H9 (cell line): ENCODE measurements at regions not wholly inside any gene's neighbourhood (a gene's known extent, or its start where the extent isn't known, plus 50 kb on each side); places are given as distances from the start of the nearest gene placed in this dataset.

Experiments
- DNase-seq: peaks from one replicate; pipeline ENCODE4 v3.0.0-alpha.2; 2017
- H2AFZ ChIP-seq: one replicate; pipeline ENCODE4 v1.6.1; 2013; ENCODE audit warnings: mild to moderate bottlenecking, low read length, control low read depth, moderate library complexity
- H2AK5ac ChIP-seq: 2 replicates; pipeline ENCODE4 v1.6.1; 2013; ENCODE audit warnings: low read length, control low read depth, mixed read lengths; ENCODE audit not compliant: insufficient read length
- H2BK120ac ChIP-seq: one replicate; pipeline ENCODE4 v1.6.1; 2013; ENCODE audit warnings: low read depth, mild to moderate bottlenecking, low read length, control low read depth, inconsistent platforms; ENCODE audit not compliant: poor library complexity, severe bottlenecking
- H2BK12ac ChIP-seq: 2 replicates; pipeline ENCODE4 v1.6.1; 2013; ENCODE audit warnings: low read length, control low read depth, mixed read lengths, low read depth; ENCODE audit not compliant: insufficient read length
- H2BK15ac ChIP-seq: 2 replicates; pipeline ENCODE4 v1.6.1; 2013; ENCODE audit warnings: low read depth, low read length, control low read depth
- H2BK20ac ChIP-seq: one replicate; pipeline ENCODE4 v1.6.1; 2013; ENCODE audit warnings: low read depth, mild to moderate bottlenecking, low read length, control low read depth, inconsistent platforms; ENCODE audit not compliant: poor library complexity, severe bottlenecking
- H2BK5ac ChIP-seq: 2 replicates; pipeline ENCODE4 v1.6.1; 2013; ENCODE audit warnings: low read length, control low read depth, mixed read lengths; ENCODE audit not compliant: insufficient read length
- H3K14ac ChIP-seq: 2 replicates; pipeline ENCODE4 v1.6.1; 2013; ENCODE audit warnings: low read length, control low read depth; ENCODE audit not compliant: insufficient read depth
- H3K18ac ChIP-seq: 2 replicates; pipeline ENCODE4 v1.6.1; 2013; ENCODE audit warnings: low read depth, mild to moderate bottlenecking, mixed read lengths, low read length, control low read depth; ENCODE audit not compliant: insufficient read length
- H3K23ac ChIP-seq: 2 replicates; pipeline ENCODE4 v1.6.1; 2013; ENCODE audit warnings: low read length, control low read depth, mixed read lengths, low read depth; ENCODE audit not compliant: insufficient read length
- H3K23me2 ChIP-seq: 2 replicates; pipeline ENCODE4 v1.6.1; 2013; ENCODE audit warnings: low read depth, mild to moderate bottlenecking, mixed read lengths, low read length, control low read depth; ENCODE audit not compliant: insufficient read length, poor library complexity, severe bottlenecking
- H3K27ac ChIP-seq: 2 replicates; pipeline ENCODE4 v1.5.1; 2013; ENCODE audit warnings: low read length, control low read depth, mixed read lengths, low read depth; ENCODE audit not compliant: insufficient read length
- H3K27me3 ChIP-seq: 2 replicates; pipeline ENCODE4 v1.6.1; 2013; ENCODE audit warnings: low read length, control low read depth, inconsistent platforms; ENCODE audit not compliant: insufficient read depth
- H3K4ac ChIP-seq: 2 replicates; pipeline ENCODE4 v1.6.1; 2013; ENCODE audit warnings: low read depth, mild to moderate bottlenecking, control low read depth, inconsistent platforms, low read length, moderate library complexity
- H3K4me1 ChIP-seq: 2 replicates; pipeline ENCODE4 v1.6.1; 2013; ENCODE audit warnings: low read length, control low read depth, inconsistent platforms; ENCODE audit not compliant: insufficient read depth
- H3K4me2 ChIP-seq: 2 replicates; pipeline ENCODE4 v1.6.1; 2013; ENCODE audit warnings: low read length, control low read depth, mixed read lengths; ENCODE audit not compliant: insufficient read length, insufficient read depth
- H3K56ac ChIP-seq: 2 replicates; pipeline ENCODE4 v1.6.1; 2013; ENCODE audit warnings: low read depth, mild to moderate bottlenecking, mixed read lengths, low read length, control low read depth; ENCODE audit not compliant: insufficient read length
- H3K79me1 ChIP-seq: 2 replicates; pipeline ENCODE4 v1.6.1; 2013; ENCODE audit warnings: low read depth, mild to moderate bottlenecking, moderate library complexity, low read length, control low read depth, inconsistent platforms; ENCODE audit not compliant: insufficient read depth, poor library complexity, severe bottlenecking
- H3K79me2 ChIP-seq: 2 replicates; pipeline ENCODE4 v1.6.1; 2013; ENCODE audit warnings: low read length, control low read depth, inconsistent platforms; ENCODE audit not compliant: insufficient read depth
- H3K9ac ChIP-seq: 2 replicates; pipeline ENCODE4 v1.6.1; 2013; ENCODE audit warnings: low read length, control low read depth, mixed read lengths; ENCODE audit not compliant: insufficient read length; ENCODE audit errors: extremely low read depth
- H3K9me3 ChIP-seq: one replicate; pipeline ENCODE4 v1.6.1; 2013; ENCODE audit warnings: low read depth, low read length, inconsistent platforms; ENCODE audit not compliant: control insufficient read depth
- H3T11ph ChIP-seq: one replicate; pipeline ENCODE4 v1.6.1; 2013; ENCODE audit warnings: mild to moderate bottlenecking, low read length, control low read depth, inconsistent platforms
- H4K20me1 ChIP-seq: one replicate; pipeline ENCODE4 v1.6.1; 2013; ENCODE audit not compliant: control insufficient read depth, insufficient read length, insufficient read depth
- H4K5ac ChIP-seq: 2 replicates; pipeline ENCODE4 v1.6.1; 2013; ENCODE audit warnings: low read depth, mild to moderate bottlenecking, mixed read lengths, low read length, control low read depth; ENCODE audit not compliant: insufficient read length
- H4K8ac ChIP-seq: replicated peaks from 2 replicates; pipeline ENCODE4 v1.6.1; 2013; ENCODE audit warnings: low read length, control low read depth, mixed read lengths, low read depth; ENCODE audit not compliant: insufficient read length
- H4K91ac ChIP-seq: 2 replicates; pipeline ENCODE4 v1.6.1; 2013; ENCODE audit warnings: low read depth, mild to moderate bottlenecking, moderate library complexity, mixed read lengths, low read length, control low read depth; ENCODE audit not compliant: insufficient read length
- H3K27ac Mint-ChIP-seq, 3 experiments: 2 replicates in 2 of 3; 3 replicates in 1 of 3; pipeline ENCODE4 v1.8.0; 2020 to 2021; ENCODE audit warnings: mixed read lengths in 3 of 3, mild to moderate bottlenecking in 1 of 3, moderate library complexity in 1 of 3
- H3K27me3 Mint-ChIP-seq: 2 replicates; pipeline ENCODE4 v1.8.0; 2021; ENCODE audit warnings: low read depth, mild to moderate bottlenecking, moderate library complexity, mixed read lengths
- H3K36me3 Mint-ChIP-seq, 3 experiments: 2 replicates in 2 of 3; 3 replicates in 1 of 3; pipeline ENCODE4 v1.8.0; 2020 to 2021; ENCODE audit warnings: low read depth in 3 of 3, mixed read lengths in 3 of 3; ENCODE audit not compliant: insufficient read depth in 1 of 3
- H3K4me1 Mint-ChIP-seq, 2 experiments: 2 replicates each; pipeline ENCODE4 v1.8.0; 2020; ENCODE audit warnings: mixed read lengths in 2 of 2
- H3K4me3 Mint-ChIP-seq, 2 experiments: 2 replicates in 1 of 2; 3 replicates in 1 of 2; pipeline ENCODE4 v1.8.0; 2020 to 2021; ENCODE audit warnings: mild to moderate bottlenecking in 2 of 2, mixed read lengths in 2 of 2, moderate library complexity in 1 of 2
- H3K9me3 Mint-ChIP-seq, 2 experiments: 2 replicates in 1 of 2; 3 replicates in 1 of 2; pipeline ENCODE4 v1.8.0; 2020; ENCODE audit warnings: mild to moderate bottlenecking in 2 of 2, mixed read lengths in 2 of 2, moderate library complexity in 1 of 2
- CTCF ChIP-seq: fragments of 200-600 bp; sonication (generic); conservative IDR thresholded peaks from 3 replicates; pipeline ENCODE4 v1.8.0; 2021; ENCODE audit warnings: antibody characterized with exemption, mild to moderate bottlenecking
- WGBS: extraction: QIAGEN DNeasy Blood & Tissue Kit; methylation state at CpG from one replicate; pipeline ENCODE4 v1.1.7; 2013; ENCODE audit warnings: missing lambda C conversion rate, low lambda C conversion rate, mixed read lengths; ENCODE audit not compliant: insufficient read length; ENCODE audit errors: extremely low coverage; 5-methylcytosine and 5-hydroxymethylcytosine counted together

- no peak overlapping the region for H4K8ac ChIP-seq
- Mint-ChIP-seq H3K9me3 (no peaks in the 10 kb centered on the region), H3K27ac (no peak overlapping the region), H3K4me3 (no peak overlapping the region), H3K27me3 (peaks cover 3% of the 10 kb centered on the region), H3K36me3 (no peaks in the 10 kb centered on the region), H3K4me1 (peaks cover 7% of the 10 kb centered on the region in 2 experiments)
- H2BK12ac ChIP-seq = no peak overlapping the region
- H3K9me3 ChIP-seq = no peaks in the 10 kb centered on the region
- no peak overlapping the region for H4K5ac ChIP-seq
- H3K23ac ChIP-seq = no peak overlapping the region
- H3K27me3 ChIP-seq = no peaks in the 10 kb centered on the region
- no peak overlapping the region for H2BK20ac ChIP-seq
- no peak overlapping the region; the same call in 1 of the 2 replicates for H3K14ac ChIP-seq
- H3T11ph ChIP-seq = no peak overlapping the region
- TF ChIP-seq CTCF = no peak
- DNase-seq = peak; percentile 15
- H2BK15ac ChIP-seq = no peak overlapping the region
- H2AFZ ChIP-seq = no peak overlapping the region
- no peaks in the 10 kb centered on the region for H3K23me2 ChIP-seq
- H2AK5ac ChIP-seq = no peak overlapping the region
- no peaks in the 10 kb centered on the region for H3K79me2 ChIP-seq
- no peak overlapping the region for H3K4ac ChIP-seq
- H3K56ac ChIP-seq = no peak overlapping the region
- H4K91ac ChIP-seq = no peak overlapping the region
- no peaks in the 10 kb centered on the region for H3K4me1 ChIP-seq
- H2BK5ac ChIP-seq = no peak overlapping the region
- H2BK120ac ChIP-seq = no peak overlapping the region
- no peak overlapping the region for H3K9ac ChIP-seq
- H3K18ac ChIP-seq = no peak overlapping the region
- no peaks in the 10 kb centered on the region for H3K79me1 ChIP-seq
- H4K20me1 ChIP-seq = no peaks in the 10 kb centered on the region
- no peak overlapping the region for H3K27ac ChIP-seq
- H3K4me2 ChIP-seq = no peak overlapping the region
- no CpG with 5 or more reads among the region's 8 CpGs for WGBS
Measured at GRCh38 chr5:2892466-2893000, 141.1 kb upstream of the IRX2 start.
